ENCODE measurements at regions not wholly inside any gene's neighbourhood (a gene's known extent, or its start where the extent isn't known, plus 50 kb on each side); places are given as distances from the start of the nearest gene placed in this dataset.
"Not testable (repeated sequence)": the region's sequence is repeated elsewhere in the genome, so short reads cannot be mapped to it uniquely, and the experiment has no call there.

DNA sequence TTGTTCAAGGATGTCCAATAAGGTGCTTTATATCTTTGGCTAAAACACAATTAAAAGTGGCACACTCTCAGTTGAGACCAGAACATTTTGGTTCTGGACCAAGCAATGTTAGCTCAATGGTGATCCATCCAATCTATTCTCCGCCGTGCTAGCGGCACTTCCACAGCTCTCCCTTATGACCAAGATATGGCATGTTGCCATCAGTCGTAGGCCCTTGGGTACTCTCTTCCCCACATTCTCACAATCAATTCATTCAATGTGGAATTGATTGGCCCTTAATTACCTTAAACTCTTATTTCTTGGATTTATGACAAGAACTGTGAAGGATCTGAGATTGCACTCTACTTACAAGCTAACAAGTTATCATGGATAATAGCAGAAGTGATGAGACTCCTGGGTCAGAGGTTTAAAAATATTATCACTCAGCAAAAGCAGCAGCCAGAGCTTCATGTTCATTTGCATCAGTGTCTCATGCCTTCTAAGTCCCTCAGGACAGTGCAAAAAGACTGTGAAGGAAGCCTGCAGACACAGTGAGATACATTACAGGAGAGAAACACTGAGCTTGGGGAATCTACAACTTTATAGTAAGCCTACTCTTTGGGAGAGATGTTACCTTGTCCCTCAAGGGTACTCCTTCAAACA, 80.0 kb upstream of the ARG1 start:
- DNase-seq (ENCODE audit: low spot score), result no peak

DNA sequence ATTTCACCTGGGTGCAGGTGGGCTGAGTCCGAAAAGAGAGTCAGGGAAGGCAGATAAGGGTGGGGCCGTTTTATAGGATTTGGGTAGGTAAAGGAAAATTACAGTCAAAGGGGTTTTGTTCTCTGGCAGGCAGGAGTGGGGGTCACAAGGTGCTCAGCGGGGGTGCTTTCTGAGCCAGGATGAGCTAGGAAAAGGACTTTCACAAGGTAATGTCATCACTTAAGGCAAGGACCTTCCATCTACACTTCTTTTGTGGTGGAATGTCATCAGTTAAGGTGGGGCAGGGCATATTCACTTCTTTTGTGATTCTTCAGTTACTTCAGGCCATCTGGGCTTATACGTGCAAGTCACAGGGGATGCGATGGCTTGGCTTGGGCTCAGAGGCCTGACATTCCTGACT, 68.6 kb upstream of the ARG1 start:
- not testable (repeated sequence) for DNase-seq (ENCODE audit: low spot score)

DNA sequence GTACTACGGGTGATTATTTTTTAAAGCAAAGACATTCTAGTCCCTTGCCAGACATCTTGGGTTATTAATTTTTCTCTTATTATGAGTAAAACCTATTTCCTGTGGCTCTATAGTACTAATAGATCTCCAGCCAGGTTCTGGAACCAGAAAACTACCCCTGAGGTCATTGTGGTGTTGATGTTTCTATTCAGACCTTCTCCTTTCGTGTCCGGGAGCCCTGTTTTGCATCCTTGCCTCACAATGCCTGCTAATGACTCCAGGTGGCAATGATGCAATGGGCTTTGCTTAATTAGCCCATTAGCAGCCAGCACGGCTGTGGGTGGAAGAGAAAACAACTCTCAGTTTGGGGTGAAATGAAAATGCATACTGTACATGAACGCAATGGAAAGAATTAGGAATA, 62.9 kb upstream of the ARG1 start:
- DNase-seq (ENCODE audit: low spot score), result no peak

DNA sequence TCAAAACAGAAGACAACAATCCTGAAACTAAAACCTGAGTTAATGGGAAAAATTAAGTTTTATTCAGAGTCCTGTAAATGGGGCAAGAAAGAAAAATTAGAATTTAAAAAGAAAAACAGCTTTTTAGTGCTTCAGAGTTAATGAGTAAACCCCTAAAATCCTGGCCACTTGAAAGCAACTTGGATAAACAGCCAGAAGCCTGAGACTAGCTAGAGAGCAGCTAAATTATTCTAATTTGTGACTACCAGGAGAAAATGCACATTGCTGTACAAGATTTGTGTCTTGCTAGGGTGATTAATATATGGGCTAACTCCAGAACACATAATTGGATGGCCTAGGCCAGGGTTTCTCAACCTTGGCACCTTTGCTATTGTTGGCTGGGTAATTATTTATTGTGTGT, 62.4 kb upstream of the ARG1 start:
- DNase-seq (ENCODE audit: low spot score), result no peak

DNA sequence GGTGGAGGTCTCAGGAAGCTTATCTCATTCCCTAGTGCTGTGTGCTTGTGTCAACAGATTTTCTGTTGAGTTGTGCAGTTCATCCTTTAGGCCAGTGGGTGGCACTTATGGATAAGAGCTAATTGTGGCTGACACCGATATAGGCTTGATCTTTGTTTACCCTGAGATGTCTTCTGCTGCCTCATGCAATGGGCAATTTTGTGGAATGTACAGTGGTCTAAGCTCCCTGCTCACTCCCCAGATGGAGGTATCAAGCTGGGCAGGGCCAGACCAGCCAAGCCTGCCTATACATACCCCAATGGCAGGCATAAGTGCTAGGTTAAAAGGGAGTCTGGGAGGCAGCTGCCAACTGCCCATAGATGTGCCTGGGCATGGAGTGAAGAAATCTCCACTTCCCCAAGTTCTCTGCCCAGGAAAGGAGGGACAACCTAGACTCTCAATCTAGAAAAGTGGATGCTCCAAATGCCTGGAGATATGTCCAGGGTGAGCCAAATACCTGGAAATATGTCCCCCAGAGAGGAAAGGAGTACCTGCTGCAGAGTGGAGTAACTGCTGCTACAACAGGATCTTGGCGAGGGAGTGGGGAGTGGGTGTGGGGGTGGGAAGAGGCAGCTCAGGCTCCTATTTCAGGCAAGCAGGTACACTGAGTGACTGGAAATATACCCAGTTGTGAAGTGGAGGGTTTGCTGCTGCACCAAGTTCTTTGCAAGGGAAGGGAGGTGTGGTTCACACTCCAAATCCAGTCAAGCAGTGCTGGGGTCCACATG, 53.2 kb upstream of the ARG1 start:
- peak; percentile 46 for DNase-seq (ENCODE audit: low spot score)
